Fibroblast of mammary gland (primary cell): ENCODE measurements at regions not wholly inside any gene's neighbourhood (a gene's known extent, or its start where the extent isn't known, plus 50 kb on each side); places are given as distances from the start of the nearest gene placed in this dataset.
A peak's percentile ranks its signal among the peaks of the same experiment; 100 is the strongest.

Experiments
- DNase-seq: peaks from one replicate; pipeline ENCODE4 v3.0.0-alpha.2; 2010; ENCODE audit warnings: low read depth
- H3K4me3 ChIP-seq: 2 replicates; pipeline ENCODE4 v1.5.1; 2011; ENCODE audit warnings: low read depth, mild to moderate bottlenecking, low read length, moderate library complexity; ENCODE audit not compliant: control insufficient read depth
- CTCF ChIP-seq: conservative IDR thresholded peaks from 2 replicates; pipeline ENCODE4 v1.5.1; 2011; ENCODE audit warnings: low read depth, low read length, inconsistent platforms; ENCODE audit not compliant: control insufficient read depth, insufficient read depth

DNA sequence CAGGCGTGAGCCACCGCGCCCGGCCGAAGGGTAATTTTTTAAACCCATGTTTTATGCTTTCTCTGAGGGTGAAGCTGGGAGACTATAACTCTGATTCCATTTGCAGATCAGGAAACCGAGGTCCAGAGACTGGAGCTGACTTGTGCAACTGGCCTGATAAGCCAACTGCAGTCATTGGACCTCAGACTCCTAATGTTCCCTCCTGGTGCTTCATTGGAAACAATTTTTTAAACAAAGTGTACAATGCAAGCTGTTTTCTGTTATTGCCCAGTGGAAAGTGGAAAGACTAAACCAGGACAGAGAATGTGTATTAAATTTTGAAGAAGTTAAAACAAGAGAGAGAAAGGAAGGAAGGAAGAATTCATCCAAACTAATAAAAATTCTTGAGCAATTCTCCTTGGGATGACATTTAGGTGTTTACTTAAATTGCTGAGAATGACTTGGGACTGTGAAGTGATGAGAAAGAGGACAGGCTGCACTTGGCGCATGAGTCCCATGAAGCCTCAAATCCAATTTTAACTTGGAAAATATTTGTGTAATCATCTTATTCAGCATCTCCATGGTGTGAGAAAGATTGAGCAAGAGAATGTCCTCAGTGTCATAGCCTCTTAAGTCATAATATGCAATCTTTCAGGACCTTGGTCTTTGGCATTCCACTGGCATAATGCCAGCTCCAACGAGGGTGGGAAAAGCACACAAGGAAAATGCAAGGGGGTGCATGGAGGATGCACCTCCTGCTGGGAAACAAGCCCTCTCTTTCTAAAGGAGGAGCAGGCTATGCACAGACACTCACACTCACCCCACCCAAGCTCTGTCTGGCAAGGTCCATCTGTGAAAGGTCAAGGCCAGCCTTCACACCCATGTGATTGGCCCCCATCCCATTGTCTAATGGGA lies 342.0 kb downstream of the SIPA1L2 start:
- peak; percentile 5 for DNase-seq
- no peak for TF ChIP-seq CTCF
- H3K4me3 ChIP-seq = no peak overlapping the region

DNA sequence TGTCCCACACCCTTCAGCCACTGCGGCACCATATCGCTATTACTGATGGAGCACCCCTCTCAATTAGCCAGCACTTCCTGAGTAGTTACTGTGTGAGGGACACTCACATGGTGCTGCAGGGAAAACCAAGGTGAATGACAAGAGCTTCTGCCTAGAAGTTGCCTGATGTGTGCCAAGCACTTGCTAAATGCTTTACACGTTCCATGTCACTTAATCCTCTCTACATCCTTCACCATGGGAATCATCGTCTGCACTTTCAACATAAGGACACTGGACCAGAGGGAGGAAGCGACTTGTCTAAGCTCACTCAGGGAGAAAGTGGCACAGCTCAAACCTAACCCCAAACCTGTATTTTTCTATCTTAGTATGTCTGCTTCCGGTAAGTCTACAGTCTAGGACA lies 344.8 kb downstream of the SIPA1L2 start:
- no peak overlapping the region for H3K4me3 ChIP-seq
- no peak for TF ChIP-seq CTCF
- DNase-seq = no peak

DNA sequence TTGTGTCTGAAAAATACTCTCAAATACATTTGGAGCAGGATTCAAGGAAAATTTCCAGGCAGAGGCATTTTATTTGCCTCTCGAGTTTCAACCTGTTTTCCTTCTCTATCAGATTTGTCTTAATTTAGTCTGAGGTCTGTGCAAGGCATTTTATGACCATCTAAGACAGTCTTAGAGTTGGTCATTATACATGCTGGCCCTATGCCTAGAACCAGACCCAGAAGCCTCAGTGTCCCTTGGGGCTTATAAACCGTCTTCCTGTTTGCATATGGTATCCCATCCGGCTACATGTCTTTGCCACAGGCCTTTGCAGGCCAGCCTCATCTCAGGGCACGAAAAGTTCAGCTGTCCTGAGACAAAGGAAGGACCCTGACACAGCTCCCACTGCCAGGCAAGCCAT lies 346.1 kb downstream of the SIPA1L2 start:
- H3K4me3 ChIP-seq = no peak overlapping the region
- no peak for TF ChIP-seq CTCF
- peak; percentile 6 for DNase-seq

DNA sequence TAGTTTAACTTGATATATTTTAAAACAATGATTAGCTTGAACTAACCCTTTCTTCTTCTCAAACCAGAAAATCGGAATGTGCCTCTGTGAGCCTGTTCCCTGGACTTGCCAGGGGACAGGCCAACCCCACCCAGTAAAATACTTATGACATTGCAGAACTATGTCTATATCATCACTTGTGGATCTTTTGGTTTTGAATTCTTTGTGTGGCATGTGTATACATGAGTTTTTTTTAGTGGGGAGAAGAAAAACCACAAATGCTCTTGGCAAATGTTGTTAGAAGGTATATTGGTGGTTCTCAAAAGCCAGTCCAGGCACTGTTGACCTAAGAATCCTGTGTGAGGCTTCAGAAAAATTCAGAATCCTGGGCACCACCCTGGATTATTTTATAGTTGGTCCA lies 347.4 kb downstream of the SIPA1L2 start:
- no peak for DNase-seq
- TF ChIP-seq CTCF = no peak
- no peak overlapping the region for H3K4me3 ChIP-seq

GRCh38 chr1:232280910-232281309 lies 349.0 kb downstream of the SIPA1L2 start:
- no peak for TF ChIP-seq CTCF
- H3K4me3 ChIP-seq = no peak overlapping the region
- DNase-seq = no peak

DNA sequence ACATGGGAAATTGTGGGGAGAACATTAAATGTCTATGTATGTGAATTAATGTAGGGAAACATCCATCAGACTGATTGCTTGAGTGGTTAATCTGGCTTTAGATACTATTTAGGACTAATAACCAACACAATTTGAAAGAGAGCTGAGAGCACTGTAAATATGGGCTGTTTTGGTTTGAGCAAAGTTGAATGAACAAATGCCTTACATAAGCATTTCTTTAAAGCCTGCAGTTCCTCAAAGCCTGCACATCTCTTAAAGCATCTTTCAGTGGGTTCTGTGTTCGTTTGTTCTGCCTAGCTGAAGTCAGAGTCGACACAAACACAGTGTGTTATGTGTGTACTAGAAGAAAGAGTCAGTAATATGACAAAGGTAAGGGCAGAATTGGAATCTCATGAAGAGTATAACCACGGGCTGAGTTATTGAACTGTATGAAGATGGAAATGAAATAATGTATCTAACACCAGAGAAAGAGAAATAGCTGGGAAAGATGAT lies 350.0 kb downstream of the SIPA1L2 start:
- no peak for TF ChIP-seq CTCF
- no peak for DNase-seq
- H3K4me3 ChIP-seq = no peak overlapping the region

DNA sequence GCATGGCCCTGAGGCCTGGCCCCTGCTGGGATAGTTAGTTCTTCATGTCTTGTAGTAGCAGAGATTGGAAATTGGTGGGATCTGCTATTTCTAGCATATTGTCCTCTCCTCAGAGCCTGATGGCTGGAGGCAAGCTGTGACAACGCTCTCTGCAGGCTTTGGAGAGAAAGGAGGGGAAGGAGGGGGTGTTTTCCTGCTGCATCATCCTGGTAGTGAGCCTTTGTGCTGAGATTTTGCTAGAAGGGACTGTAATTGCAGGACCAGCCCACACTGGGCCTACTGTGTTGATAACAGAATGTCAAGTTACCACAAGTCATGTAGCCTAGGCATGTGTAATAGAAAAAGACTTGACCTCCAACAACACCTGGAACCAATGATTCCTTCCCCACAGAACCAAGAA lies 351.0 kb downstream of the SIPA1L2 start:
- no peak for TF ChIP-seq CTCF
- no peak for DNase-seq
- no peak overlapping the region for H3K4me3 ChIP-seq
